DND-41 (cell line): ENCODE measurements at regions not wholly inside any gene's neighbourhood (a gene's known extent, or its start where the extent isn't known, plus 50 kb on each side); places are given as distances from the start of the nearest gene placed in this dataset.

Source experiments
- ATAC-seq: fragments of 200-7000 bp; cut with Tn5 transposase; 3 replicates; pipeline ENCODE4 v1.9.1; 2021; ENCODE audit warnings: low read depth; ENCODE audit not compliant: insufficient read depth
- DNase-seq: peaks from one replicate; pipeline ENCODE4 v3.0.0-alpha.2; 2020
- H2AFZ ChIP-seq: 2 replicates; pipeline ENCODE4 v1.6.0; 2012; ENCODE audit warnings: low read depth, low read length
- H3K27ac ChIP-seq: 2 replicates; pipeline ENCODE4 v1.5.1; 2012; ENCODE audit warnings: low read length, inconsistent platforms
- H3K27me3 ChIP-seq: fragments of 200-600 bp; sonication (generic); 2 replicates; pipeline ENCODE4 v1.6.0; 2012; ENCODE audit warnings: low read length, mild to moderate bottlenecking, inconsistent platforms; ENCODE audit not compliant: insufficient read depth, poor library complexity
- H3K36me3 ChIP-seq: 2 replicates; pipeline ENCODE4 v1.5.1; 2012; ENCODE audit warnings: low read length, inconsistent platforms; ENCODE audit not compliant: insufficient read depth
- H3K4me1 ChIP-seq: 2 replicates; pipeline ENCODE4 v1.5.1; 2012; ENCODE audit warnings: mild to moderate bottlenecking, low read length; ENCODE audit not compliant: insufficient read depth
- H3K4me2 ChIP-seq: 2 replicates; pipeline ENCODE4 v1.6.0; 2012; ENCODE audit warnings: mild to moderate bottlenecking, moderate library complexity, low read length, inconsistent platforms; ENCODE audit not compliant: insufficient read depth
- H3K4me3 ChIP-seq, 2 experiments: fragments of 200-600 bp in 1 of 2; shearing (Covaris generic) in 1 of 2; 2 replicates each; pipeline ENCODE4 v1.5.1; 2012 to 2016; ENCODE audit warnings: inconsistent platforms in 2 of 2, low read length in 2 of 2, mild to moderate bottlenecking in 2 of 2, low read depth in 1 of 2, moderate library complexity in 1 of 2
- H3K79me2 ChIP-seq: 2 replicates; pipeline ENCODE4 v1.6.0; 2012; ENCODE audit warnings: low read length, inconsistent platforms; ENCODE audit not compliant: insufficient read depth
- H3K9ac ChIP-seq: 2 replicates; pipeline ENCODE4 v1.6.0; 2012; ENCODE audit warnings: low read depth, mild to moderate bottlenecking, inconsistent platforms, low read length, moderate library complexity
- H3K9me3 ChIP-seq: 2 replicates; pipeline ENCODE4 v1.5.1; 2012; ENCODE audit warnings: low read length, moderate library complexity, mild to moderate bottlenecking, inconsistent platforms; ENCODE audit not compliant: insufficient read depth, severe bottlenecking
- H4K20me1 ChIP-seq: 2 replicates; pipeline ENCODE4 v1.6.0; 2012; ENCODE audit warnings: low read length; ENCODE audit not compliant: insufficient read depth
- CTCF ChIP-seq: IDR thresholded peaks from 2 replicates; pipeline ENCODE4 v1.5.1; 2012; ENCODE audit warnings: borderline replicate concordance, low read length, moderate library complexity, mild to moderate bottlenecking; ENCODE audit not compliant: poor library complexity, severe bottlenecking; ENCODE audit errors: extremely low read depth
- EZH2 ChIP-seq: IDR thresholded peaks from 3 replicates; pipeline ENCODE4 v1.6.1; 2012; ENCODE audit warnings: borderline replicate concordance, low read depth, mild to moderate bottlenecking, moderate library complexity, low read length, inconsistent platforms; ENCODE audit not compliant: severe bottlenecking

- Histone ChIP-seq H3K4me1 (no peaks in the 10 kb centered on the region), H3K36me3 (no peaks in the 10 kb centered on the region), H4K20me1 (no peaks in the 10 kb centered on the region), H3K79me2 (no peaks in the 10 kb centered on the region), H3K4me2 (no peak overlapping the region), H3K4me3 (no peak overlapping the region), H3K27ac (no peak overlapping the region), H3K27me3 (no peaks in the 10 kb centered on the region), H3K9me3 (no peaks in the 10 kb centered on the region), H2AFZ (no peak overlapping the region), H3K9ac (no peak overlapping the region)
- TF ChIP-seq CTCF: no peak
- TF ChIP-seq EZH2: no peak
- no peak for ATAC-seq
- DNase-seq: no peak
Observed at GRCh38 chr16:7887316-7887715, 554.7 kb downstream of the RBFOX1 start.

- no peaks in the 10 kb centered on the region for H3K9me3 ChIP-seq
- H3K36me3 ChIP-seq: no peaks in the 10 kb centered on the region
- no peak for TF ChIP-seq EZH2
- no peak overlapping the region for H2AFZ ChIP-seq
- H4K20me1 ChIP-seq: no peaks in the 10 kb centered on the region
- no peak overlapping the region for H3K27ac ChIP-seq
- no peaks in the 10 kb centered on the region for H3K79me2 ChIP-seq
- H3K4me2 ChIP-seq: no peak overlapping the region
- ATAC-seq: no peak
- no peaks in the 10 kb centered on the region for H3K4me1 ChIP-seq
- no peak overlapping the region for H3K9ac ChIP-seq
- H3K4me3 ChIP-seq: no peak overlapping the region
- H3K27me3 ChIP-seq: no peaks in the 10 kb centered on the region
- DNase-seq: no peak
Observed at GRCh38 chr16:7871979-7872378, 539.3 kb downstream of the RBFOX1 start.

- no peak overlapping the region for H2AFZ ChIP-seq
- no peaks in the 10 kb centered on the region for H3K27me3 ChIP-seq
- H3K4me1 ChIP-seq: no peaks in the 10 kb centered on the region
- DNase-seq (no peak), ATAC-seq (no peak)
- TF ChIP-seq EZH2 (no peak), CTCF (no peak)
- H3K9me3 ChIP-seq: no peaks in the 10 kb centered on the region
- no peaks in the 10 kb centered on the region for H3K36me3 ChIP-seq
- H3K27ac ChIP-seq: no peak overlapping the region
- no peaks in the 10 kb centered on the region for H4K20me1 ChIP-seq
- no peak overlapping the region for H3K4me3 ChIP-seq
- no peaks in the 10 kb centered on the region for H3K79me2 ChIP-seq
- no peak overlapping the region for H3K9ac ChIP-seq
- no peak overlapping the region for H3K4me2 ChIP-seq
Observed at GRCh38 chr16:7871371-7871770, 538.7 kb downstream of the RBFOX1 start.

GRCh38 chr16:7867831-7868230 lies 535.2 kb downstream of the RBFOX1 start:
- Histone ChIP-seq H2AFZ (no peak overlapping the region), H3K4me1 (no peaks in the 10 kb centered on the region), H3K27ac (no peak overlapping the region), H3K9me3 (no peaks in the 10 kb centered on the region), H3K4me3 (no peak overlapping the region), H3K79me2 (no peaks in the 10 kb centered on the region), H4K20me1 (no peaks in the 10 kb centered on the region), H3K4me2 (no peak overlapping the region), H3K9ac (no peak overlapping the region), H3K36me3 (no peaks in the 10 kb centered on the region), H3K27me3 (no peaks in the 10 kb centered on the region)
- no peak for TF ChIP-seq EZH2
- no peak for TF ChIP-seq CTCF
- no peak for ATAC-seq
- DNase-seq: no peak
